ENCODE measurements at regions not wholly inside any gene's neighbourhood (a gene's known extent, or its start where the extent isn't known, plus 50 kb on each side); places are given as distances from the start of the nearest gene placed in this dataset.

- no peak overlapping the region for H3K4me3 ChIP-seq
- no peaks in the 10 kb centered on the region for H3K9me3 ChIP-seq (replicated peaks)
- no peak for DNase-seq
- H3K4me1 ChIP-seq, result no peaks in the 10 kb centered on the region
- no peaks in the 10 kb centered on the region for H3K27me3 ChIP-seq
- no peaks in the 10 kb centered on the region for H3K36me3 ChIP-seq
- H3K27ac ChIP-seq, result no peak overlapping the region
These were observed 213.6 kb upstream of the GALNTL6 start for GRCh38 chr4:171599628-171600027.

- H3K36me3 ChIP-seq, result no peaks in the 10 kb centered on the region
- no peaks in the 10 kb centered on the region for H3K9me3 ChIP-seq (replicated peaks)
- H3K27me3 ChIP-seq, result no peaks in the 10 kb centered on the region
- DNase-seq, result no peak
- H3K4me1 ChIP-seq, result no peaks in the 10 kb centered on the region
- H3K4me3 ChIP-seq, result no peak overlapping the region
- H3K27ac ChIP-seq, result no peak overlapping the region
These were observed 218.9 kb upstream of the GALNTL6 start for GRCh38 chr4:171594293-171594692.

- Histone ChIP-seq H3K4me1 (no peaks in the 10 kb centered on the region), H3K9me3 (replicated peaks) (no peaks in the 10 kb centered on the region), H3K27me3 (no peaks in the 10 kb centered on the region), H3K27ac (no peak overlapping the region), H3K36me3 (no peaks in the 10 kb centered on the region), H3K4me3 (no peak overlapping the region)
- DNase-seq, result no peak
These were observed 222.5 kb upstream of the GALNTL6 start for GRCh38 chr4:171590716-171591115.

- Histone ChIP-seq H3K4me1 (no peaks in the 10 kb centered on the region), H3K9me3 (replicated peaks) (no peaks in the 10 kb centered on the region), H3K27ac (no peak overlapping the region), H3K27me3 (no peaks in the 10 kb centered on the region), H3K36me3 (no peaks in the 10 kb centered on the region), H3K4me3 (no peak overlapping the region)
- no peak for DNase-seq
These were observed 224.4 kb upstream of the GALNTL6 start for GRCh38 chr4:171588764-171589163.

GRCh38 chr4:171588051-171588545, 225.1 kb upstream of the GALNTL6 start:
- no peak overlapping the region for H3K4me3 ChIP-seq
- no peak for DNase-seq

GRCh38 chr4:171583790-171584189, 229.4 kb upstream of the GALNTL6 start:
- no peak for DNase-seq
- Histone ChIP-seq H3K27ac (no peak overlapping the region), H3K27me3 (no peaks in the 10 kb centered on the region)

More at GRCh38 chr4:171588051-171588545, 225.1 kb upstream of the GALNTL6 start:
- Histone ChIP-seq H3K4me1 (no peaks in the 10 kb centered on the region), H3K27ac (no peak overlapping the region), H3K36me3 (no peaks in the 10 kb centered on the region), H3K9me3 (replicated peaks) (no peaks in the 10 kb centered on the region), H3K27me3 (no peaks in the 10 kb centered on the region)

GRCh38 chr4:171582961-171583581, 230.1 kb upstream of the GALNTL6 start:
- no peak overlapping the region for H3K4me3 ChIP-seq
- no peaks in the 10 kb centered on the region for H3K27me3 ChIP-seq
- no peaks in the 10 kb centered on the region for H3K9me3 ChIP-seq (replicated peaks)
- no peak overlapping the region for H3K27ac ChIP-seq
- no peak for DNase-seq
- no peaks in the 10 kb centered on the region for H3K4me1 ChIP-seq
- H3K36me3 ChIP-seq, result no peaks in the 10 kb centered on the region

More at GRCh38 chr4:171583790-171584189, 229.4 kb upstream of the GALNTL6 start:
- Histone ChIP-seq H3K4me3 (no peak overlapping the region), H3K9me3 (replicated peaks) (no peaks in the 10 kb centered on the region), H3K36me3 (no peaks in the 10 kb centered on the region), H3K4me1 (no peaks in the 10 kb centered on the region)

GRCh38 chr4:171573181-171573580, 240.0 kb upstream of the GALNTL6 start:
- Histone ChIP-seq H3K36me3 (no peaks in the 10 kb centered on the region), H3K27me3 (no peaks in the 10 kb centered on the region), H3K27ac (no peak overlapping the region), H3K4me3 (no peak overlapping the region), H3K4me1 (no peaks in the 10 kb centered on the region), H3K9me3 (replicated peaks) (no peaks in the 10 kb centered on the region)
- DNase-seq, result no peak

GRCh38 chr4:171565130-171565788, 247.9 kb upstream of the GALNTL6 start:
- H3K9me3 ChIP-seq (replicated peaks), result no peaks in the 10 kb centered on the region
- no peaks in the 10 kb centered on the region for H3K27me3 ChIP-seq
- H3K4me1 ChIP-seq, result no peaks in the 10 kb centered on the region
- DNase-seq, result peak in 1 of 2 experiments; percentile 2
- no peaks in the 10 kb centered on the region for H3K36me3 ChIP-seq
- H3K27ac ChIP-seq, result no peak overlapping the region
- H3K4me3 ChIP-seq, result no peak overlapping the region

- DNase-seq, result no peak
- Histone ChIP-seq H3K4me1 (no peaks in the 10 kb centered on the region), H3K4me3 (no peak overlapping the region), H3K27ac (no peak overlapping the region), H3K9me3 (replicated peaks) (no peaks in the 10 kb centered on the region), H3K36me3 (no peaks in the 10 kb centered on the region), H3K27me3 (no peaks in the 10 kb centered on the region)
These were observed 251.8 kb upstream of the GALNTL6 start for GRCh38 chr4:171561419-171561818.

- Histone ChIP-seq H3K9me3 (replicated peaks) (no peaks in the 10 kb centered on the region), H3K27ac (no peak overlapping the region), H3K36me3 (no peaks in the 10 kb centered on the region), H3K27me3 (no peaks in the 10 kb centered on the region), H3K4me3 (no peak overlapping the region), H3K4me1 (no peaks in the 10 kb centered on the region)
- no peak for DNase-seq
These were observed 259.2 kb upstream of the GALNTL6 start for GRCh38 chr4:171553961-171554360.

GRCh38 chr4:171542640-171543039, 270.6 kb upstream of the GALNTL6 start:
- H3K36me3 ChIP-seq, result no peaks in the 10 kb centered on the region
- no peaks in the 10 kb centered on the region for H3K4me1 ChIP-seq
- H3K9me3 ChIP-seq (replicated peaks), result no peaks in the 10 kb centered on the region
- H3K27ac ChIP-seq, result no peak overlapping the region
- no peak for DNase-seq
- H3K4me3 ChIP-seq, result no peak overlapping the region
- no peaks in the 10 kb centered on the region for H3K27me3 ChIP-seq

GRCh38 chr4:171538601-171539100, 274.6 kb upstream of the GALNTL6 start:
- no peaks in the 10 kb centered on the region for H3K27me3 ChIP-seq
- no peak for DNase-seq
- H3K4me3 ChIP-seq, result no peak overlapping the region

GRCh38 chr4:171534391-171534790, 278.8 kb upstream of the GALNTL6 start:
- Histone ChIP-seq H3K36me3 (no peaks in the 10 kb centered on the region), H3K4me3 (no peak overlapping the region), H3K27me3 (no peaks in the 10 kb centered on the region), H3K9me3 (replicated peaks) (no peaks in the 10 kb centered on the region), H3K27ac (no peak overlapping the region), H3K4me1 (no peaks in the 10 kb centered on the region)
- no peak for DNase-seq

More at GRCh38 chr4:171538601-171539100, 274.6 kb upstream of the GALNTL6 start:
- no peaks in the 10 kb centered on the region for H3K9me3 ChIP-seq (replicated peaks)
- H3K4me1 ChIP-seq, result no peaks in the 10 kb centered on the region
- no peaks in the 10 kb centered on the region for H3K36me3 ChIP-seq
- no peak overlapping the region for H3K27ac ChIP-seq

- Histone ChIP-seq H3K4me3 (no peak overlapping the region), H3K27ac (no peak overlapping the region), H3K4me1 (no peaks in the 10 kb centered on the region), H3K27me3 (no peaks in the 10 kb centered on the region), H3K9me3 (replicated peaks) (no peaks in the 10 kb centered on the region), H3K36me3 (no peaks in the 10 kb centered on the region)
- DNase-seq, result no peak
These were observed 280.2 kb upstream of the GALNTL6 start for GRCh38 chr4:171532968-171533367.

Data from SJCRH30 (cell line).